ENCODE measurements at regions not wholly inside any gene's neighbourhood (a gene's known extent, or its start where the extent isn't known, plus 50 kb on each side); places are given as distances from the start of the nearest gene placed in this dataset.

DNA sequence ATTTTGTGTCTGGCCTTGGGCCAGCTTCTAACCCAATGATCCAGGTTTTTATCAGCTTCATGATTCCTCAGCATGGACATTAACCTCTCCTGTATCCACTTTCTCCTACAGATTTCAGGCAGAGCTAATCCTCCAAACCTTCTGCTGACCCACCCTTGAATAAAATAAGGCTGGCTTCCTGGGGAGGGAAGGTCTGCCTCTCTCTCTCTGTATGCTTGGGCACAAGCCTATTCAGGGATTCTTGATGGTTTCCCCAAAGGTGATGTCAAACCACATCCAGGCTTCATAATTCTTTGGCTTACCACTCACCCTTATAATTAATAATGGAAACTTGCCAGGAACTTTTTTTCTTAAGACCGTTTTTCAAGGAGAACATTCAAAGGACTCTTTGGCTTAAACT is 240.1 kb downstream of the UTP18 start:
- Histone ChIP-seq H4K20me1 (ENCODE audit: control insufficient read depth, extremely low read depth, insufficient read depth, low read length) (no peaks in the 10 kb centered on the region), H3K27ac (ENCODE audit: control insufficient read depth, insufficient read depth, low read length) (no peak overlapping the region), H3K9ac (ENCODE audit: control insufficient read depth, extremely low read depth, insufficient read depth, low read length) (no peak overlapping the region), H3K9me1 (ENCODE audit: control insufficient read depth, extremely low read depth, insufficient read depth, low read length) (no peaks in the 10 kb centered on the region), H3K4me3 (ENCODE audit: control insufficient read depth in 2 of 3, extremely low read depth in 1 of 3, insufficient read depth in 2 of 3, low read depth in 1 of 3, low read length in 3 of 3) (no peak overlapping the region), H3K27me3 (ENCODE audit: control insufficient read depth, extremely low read depth, insufficient read depth, low read length) (no peaks in the 10 kb centered on the region), H3K79me2 (ENCODE audit: control insufficient read depth, insufficient read depth, low read length) (no peaks in the 10 kb centered on the region), H3K9me3 (ENCODE audit: control insufficient read depth, low read depth, low read length) (no peaks in the 10 kb centered on the region), H3K4me2 (ENCODE audit: control insufficient read depth, extremely low read depth, insufficient read depth, low read depth, low read length) (no peak overlapping the region), H3K4me1 (ENCODE audit: control insufficient read depth, extremely low read depth, insufficient read depth, low read length) (no peaks in the 10 kb centered on the region), H2AFZ (ENCODE audit: control insufficient read depth, low read length) (no peak overlapping the region), H3K36me3 (ENCODE audit: control insufficient read depth in 2 of 2, extremely low read depth in 1 of 2, insufficient read depth in 2 of 2, low read length in 2 of 2) (no peaks in the 10 kb centered on the region)
- DNase-seq (ENCODE audit: low read depth, low spot score) = no peak
- TF ChIP-seq CTCF (optimal IDR thresholded peaks at IDR 0.05 in 1 of 3, IDR thresholded peaks at IDR 0.05 in 1 of 3, conservative IDR thresholded peaks at IDR 0.05 in 1 of 3; ENCODE audit: extremely low read depth in 1 of 3, insufficient read depth in 2 of 3, low read length in 3 of 3) (no peak), EZH2 (IDR thresholded peaks at IDR 0.05; ENCODE audit: low read length) (no peak)
- no peak for FAIRE-seq
- dilution Hi-C loops (cut with MboI; ENCODE audit: extremely low pct_ligation_motif_present, low sequenced_read_pairs) = no loop called here

DNA sequence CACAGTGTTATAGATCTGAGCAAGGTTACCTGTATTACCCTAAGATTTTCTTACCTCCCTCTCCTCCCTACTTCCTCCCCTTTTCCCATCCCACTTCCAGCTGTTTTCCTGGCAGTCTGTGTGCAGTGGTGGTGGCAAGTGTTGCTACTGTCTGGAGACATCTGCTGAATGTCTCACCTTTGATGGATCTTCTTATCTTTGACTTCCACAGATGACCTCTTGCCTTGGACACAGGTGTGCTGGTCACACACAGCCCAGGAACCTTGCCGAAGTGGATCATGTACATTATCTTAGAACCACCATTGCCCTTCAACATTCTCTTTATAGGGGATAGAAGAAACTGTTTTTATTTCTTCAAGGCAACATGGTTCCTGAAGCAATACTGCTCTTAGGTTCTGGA is 245.1 kb downstream of the UTP18 start:
- TF ChIP-seq CTCF (optimal IDR thresholded peaks at IDR 0.05 in 1 of 3, IDR thresholded peaks at IDR 0.05 in 1 of 3, conservative IDR thresholded peaks at IDR 0.05 in 1 of 3; ENCODE audit: extremely low read depth in 1 of 3, insufficient read depth in 2 of 3, low read length in 3 of 3) (no peak), EZH2 (IDR thresholded peaks at IDR 0.05; ENCODE audit: low read length) (no peak)
- no peaks in the 10 kb centered on the region for H3K4me1 ChIP-seq (ENCODE audit: control insufficient read depth, extremely low read depth, insufficient read depth, low read length)
- no peak for FAIRE-seq
- no peaks in the 10 kb centered on the region for H4K20me1 ChIP-seq (ENCODE audit: control insufficient read depth, extremely low read depth, insufficient read depth, low read length)
- no peak overlapping the region for H3K4me2 ChIP-seq (ENCODE audit: control insufficient read depth, extremely low read depth, insufficient read depth, low read depth, low read length)
- H3K4me3 ChIP-seq (ENCODE audit: control insufficient read depth in 2 of 3, extremely low read depth in 1 of 3, insufficient read depth in 2 of 3, low read depth in 1 of 3, low read length in 3 of 3) = no peak overlapping the region
- no peaks in the 10 kb centered on the region for H3K79me2 ChIP-seq (ENCODE audit: control insufficient read depth, insufficient read depth, low read length)
- H3K9me3 ChIP-seq (ENCODE audit: control insufficient read depth, low read depth, low read length) = no peaks in the 10 kb centered on the region
- no peak for DNase-seq (ENCODE audit: low read depth, low spot score)
- no peaks in the 10 kb centered on the region for H3K9me1 ChIP-seq (ENCODE audit: control insufficient read depth, extremely low read depth, insufficient read depth, low read length)
- H3K27me3 ChIP-seq (ENCODE audit: control insufficient read depth, extremely low read depth, insufficient read depth, low read length) = no peaks in the 10 kb centered on the region
- no peak overlapping the region for H3K27ac ChIP-seq (ENCODE audit: control insufficient read depth, insufficient read depth, low read length)
- dilution Hi-C loops (cut with MboI; ENCODE audit: extremely low pct_ligation_motif_present, low sequenced_read_pairs) = no loop called here
- H3K9ac ChIP-seq (ENCODE audit: control insufficient read depth, extremely low read depth, insufficient read depth, low read length) = no peak overlapping the region
- H2AFZ ChIP-seq (ENCODE audit: control insufficient read depth, low read length) = no peak overlapping the region
- H3K36me3 ChIP-seq (ENCODE audit: control insufficient read depth in 2 of 2, extremely low read depth in 1 of 2, insufficient read depth in 2 of 2, low read length in 2 of 2) = no peaks in the 10 kb centered on the region
